ENCODE measurements at regions not wholly inside any gene's neighbourhood (a gene's known extent, or its start where the extent isn't known, plus 50 kb on each side); places are given as distances from the start of the nearest gene placed in this dataset.

- Histone ChIP-seq H4K20me1 (ENCODE audit: insufficient read depth, low read depth, low read length) (no peaks in the 10 kb centered on the region), H3K36me3 (ENCODE audit: insufficient read depth, low read length) (no peaks in the 10 kb centered on the region), H3K27ac (ENCODE audit: low read length) (no peak overlapping the region), H2AFZ (ENCODE audit: low read length) (no peak overlapping the region), H3K4me3 (ENCODE audit: low read length) (no peak overlapping the region), H3K4me1 (ENCODE audit: low read length) (no peaks in the 10 kb centered on the region), H3K4me2 (ENCODE audit: low read depth, low read length, poor library complexity, severe bottlenecking) (no peak overlapping the region), H3K27me3 (ENCODE audit: low read length) (no peaks in the 10 kb centered on the region), H3K9ac (ENCODE audit: low read length) (no peak overlapping the region), H3K9me3 (ENCODE audit: low read length) (no peaks in the 10 kb centered on the region), H3K9me2 (replicated peaks; ENCODE audit: insufficient read depth, low read length) (no peaks in the 10 kb centered on the region), H3K79me2 (ENCODE audit: low read length) (no peaks in the 10 kb centered on the region)
- no peak for DNase-seq
These were observed 88.0 kb upstream of the PRSS58 start for GRCh38 chr7:142345811-142346210.

- Histone ChIP-seq H3K79me2 (ENCODE audit: low read length) (no peaks in the 10 kb centered on the region), H3K9me2 (replicated peaks; ENCODE audit: insufficient read depth, low read length) (no peaks in the 10 kb centered on the region), H3K27ac (ENCODE audit: low read length) (no peak overlapping the region), H3K9ac (ENCODE audit: low read length) (no peak overlapping the region), H4K20me1 (ENCODE audit: insufficient read depth, low read depth, low read length) (no peaks in the 10 kb centered on the region), H3K4me2 (ENCODE audit: low read depth, low read length, poor library complexity, severe bottlenecking) (no peak overlapping the region), H3K4me3 (ENCODE audit: low read length) (no peak overlapping the region), H2AFZ (ENCODE audit: low read length) (no peak overlapping the region), H3K4me1 (ENCODE audit: low read length) (no peaks in the 10 kb centered on the region), H3K27me3 (ENCODE audit: low read length) (no peaks in the 10 kb centered on the region), H3K9me3 (ENCODE audit: low read length) (no peaks in the 10 kb centered on the region), H3K36me3 (ENCODE audit: insufficient read depth, low read length) (no peaks in the 10 kb centered on the region)
- DNase-seq = no peak
These were observed 81.0 kb upstream of the PRSS58 start for GRCh38 chr7:142338633-142339501.

- no peak for DNase-seq
- Histone ChIP-seq H3K27ac (ENCODE audit: low read length) (no peak overlapping the region), H4K20me1 (ENCODE audit: insufficient read depth, low read depth, low read length) (no peaks in the 10 kb centered on the region), H3K9me3 (ENCODE audit: low read length) (no peaks in the 10 kb centered on the region), H3K4me3 (ENCODE audit: low read length) (no peak overlapping the region), H3K9me2 (replicated peaks; ENCODE audit: insufficient read depth, low read length) (no peaks in the 10 kb centered on the region), H3K27me3 (ENCODE audit: low read length) (no peaks in the 10 kb centered on the region), H3K9ac (ENCODE audit: low read length) (no peak overlapping the region), H3K4me1 (ENCODE audit: low read length) (no peaks in the 10 kb centered on the region), H3K79me2 (ENCODE audit: low read length) (no peaks in the 10 kb centered on the region), H3K36me3 (ENCODE audit: insufficient read depth, low read length) (no peaks in the 10 kb centered on the region), H3K4me2 (ENCODE audit: low read depth, low read length, poor library complexity, severe bottlenecking) (no peak overlapping the region), H2AFZ (ENCODE audit: low read length) (no peak overlapping the region)
These were observed 79.5 kb upstream of the PRSS58 start for GRCh38 chr7:142337054-142338001.

GRCh38 chr7:142334806-142335205, 76.9 kb upstream of the PRSS58 start:
- Histone ChIP-seq H3K27ac (ENCODE audit: low read length) (no peak overlapping the region), H3K9ac (ENCODE audit: low read length) (no peak overlapping the region), H3K4me2 (ENCODE audit: low read depth, low read length, poor library complexity, severe bottlenecking) (no peak overlapping the region), H3K4me3 (ENCODE audit: low read length) (no peak overlapping the region), H3K9me3 (ENCODE audit: low read length) (no peaks in the 10 kb centered on the region), H3K79me2 (ENCODE audit: low read length) (no peaks in the 10 kb centered on the region), H3K36me3 (ENCODE audit: insufficient read depth, low read length) (no peaks in the 10 kb centered on the region), H4K20me1 (ENCODE audit: insufficient read depth, low read depth, low read length) (no peaks in the 10 kb centered on the region), H3K4me1 (ENCODE audit: low read length) (no peaks in the 10 kb centered on the region), H3K27me3 (ENCODE audit: low read length) (no peaks in the 10 kb centered on the region), H3K9me2 (replicated peaks; ENCODE audit: insufficient read depth, low read length) (no peaks in the 10 kb centered on the region), H2AFZ (ENCODE audit: low read length) (no peak overlapping the region)
- DNase-seq = no peak

- Histone ChIP-seq H3K9me3 (ENCODE audit: low read length) (no peaks in the 10 kb centered on the region), H3K4me2 (ENCODE audit: low read depth, low read length, poor library complexity, severe bottlenecking) (no peak overlapping the region), H3K27me3 (ENCODE audit: low read length) (no peaks in the 10 kb centered on the region), H3K36me3 (ENCODE audit: insufficient read depth, low read length) (no peaks in the 10 kb centered on the region), H3K79me2 (ENCODE audit: low read length) (no peaks in the 10 kb centered on the region), H3K4me3 (ENCODE audit: low read length) (no peak overlapping the region), H4K20me1 (ENCODE audit: insufficient read depth, low read depth, low read length) (no peaks in the 10 kb centered on the region), H3K9ac (ENCODE audit: low read length) (no peak overlapping the region), H2AFZ (ENCODE audit: low read length) (no peak overlapping the region), H3K9me2 (replicated peaks; ENCODE audit: insufficient read depth, low read length) (no peaks in the 10 kb centered on the region), H3K27ac (ENCODE audit: low read length) (no peak overlapping the region), H3K4me1 (ENCODE audit: low read length) (no peaks in the 10 kb centered on the region)
- DNase-seq = no peak
These were observed 76.4 kb upstream of the PRSS58 start for GRCh38 chr7:142334236-142334635.

- DNase-seq = no peak
- H3K4me2 ChIP-seq (ENCODE audit: low read depth, low read length, poor library complexity, severe bottlenecking) = no peak overlapping the region
These were observed 74.6 kb upstream of the PRSS58 start for GRCh38 chr7:142332421-142332820.

GRCh38 chr7:142331941-142332340, 74.1 kb upstream of the PRSS58 start:
- DNase-seq = no peak
- H3K9ac ChIP-seq (ENCODE audit: low read length) = no peak overlapping the region
- no peak overlapping the region for H2AFZ ChIP-seq (ENCODE audit: low read length)
- no peak overlapping the region for H3K4me3 ChIP-seq (ENCODE audit: low read length)
- H4K20me1 ChIP-seq (ENCODE audit: insufficient read depth, low read depth, low read length) = no peaks in the 10 kb centered on the region
- H3K27me3 ChIP-seq (ENCODE audit: low read length) = no peaks in the 10 kb centered on the region
- H3K4me2 ChIP-seq (ENCODE audit: low read depth, low read length, poor library complexity, severe bottlenecking) = no peak overlapping the region
- H3K9me2 ChIP-seq (replicated peaks; ENCODE audit: insufficient read depth, low read length) = no peaks in the 10 kb centered on the region
- no peaks in the 10 kb centered on the region for H3K4me1 ChIP-seq (ENCODE audit: low read length)
- no peaks in the 10 kb centered on the region for H3K9me3 ChIP-seq (ENCODE audit: low read length)
- H3K79me2 ChIP-seq (ENCODE audit: low read length) = no peaks in the 10 kb centered on the region
- H3K27ac ChIP-seq (ENCODE audit: low read length) = no peak overlapping the region
- H3K36me3 ChIP-seq (ENCODE audit: insufficient read depth, low read length) = no peaks in the 10 kb centered on the region

More at GRCh38 chr7:142332421-142332820, 74.6 kb upstream of the PRSS58 start:
- Histone ChIP-seq H4K20me1 (ENCODE audit: insufficient read depth, low read depth, low read length) (no peaks in the 10 kb centered on the region), H3K4me1 (ENCODE audit: low read length) (no peaks in the 10 kb centered on the region), H3K36me3 (ENCODE audit: insufficient read depth, low read length) (no peaks in the 10 kb centered on the region), H3K9ac (ENCODE audit: low read length) (no peak overlapping the region), H3K9me3 (ENCODE audit: low read length) (no peaks in the 10 kb centered on the region), H2AFZ (ENCODE audit: low read length) (no peak overlapping the region), H3K27ac (ENCODE audit: low read length) (no peak overlapping the region), H3K4me3 (ENCODE audit: low read length) (no peak overlapping the region), H3K27me3 (ENCODE audit: low read length) (no peaks in the 10 kb centered on the region), H3K79me2 (ENCODE audit: low read length) (no peaks in the 10 kb centered on the region), H3K9me2 (replicated peaks; ENCODE audit: insufficient read depth, low read length) (no peaks in the 10 kb centered on the region)

- Histone ChIP-seq H3K4me1 (ENCODE audit: low read length) (no peaks in the 10 kb centered on the region), H3K9ac (ENCODE audit: low read length) (no peak overlapping the region), H4K20me1 (ENCODE audit: insufficient read depth, low read depth, low read length) (no peaks in the 10 kb centered on the region), H3K9me3 (ENCODE audit: low read length) (no peaks in the 10 kb centered on the region), H3K27ac (ENCODE audit: low read length) (no peak overlapping the region), H3K4me3 (ENCODE audit: low read length) (no peak overlapping the region), H3K79me2 (ENCODE audit: low read length) (no peaks in the 10 kb centered on the region), H2AFZ (ENCODE audit: low read length) (no peak overlapping the region), H3K27me3 (ENCODE audit: low read length) (no peaks in the 10 kb centered on the region), H3K36me3 (ENCODE audit: insufficient read depth, low read length) (no peaks in the 10 kb centered on the region), H3K9me2 (replicated peaks; ENCODE audit: insufficient read depth, low read length) (no peaks in the 10 kb centered on the region), H3K4me2 (ENCODE audit: low read depth, low read length, poor library complexity, severe bottlenecking) (no peak overlapping the region)
- no peak for DNase-seq
These were observed 71.4 kb upstream of the PRSS58 start for GRCh38 chr7:142329062-142329790.

Data from Karpas-422 (cell line).